ENCODE measurements at regions not wholly inside any gene's neighbourhood (a gene's known extent, or its start where the extent isn't known, plus 50 kb on each side); places are given as distances from the start of the nearest gene placed in this dataset.

DNA sequence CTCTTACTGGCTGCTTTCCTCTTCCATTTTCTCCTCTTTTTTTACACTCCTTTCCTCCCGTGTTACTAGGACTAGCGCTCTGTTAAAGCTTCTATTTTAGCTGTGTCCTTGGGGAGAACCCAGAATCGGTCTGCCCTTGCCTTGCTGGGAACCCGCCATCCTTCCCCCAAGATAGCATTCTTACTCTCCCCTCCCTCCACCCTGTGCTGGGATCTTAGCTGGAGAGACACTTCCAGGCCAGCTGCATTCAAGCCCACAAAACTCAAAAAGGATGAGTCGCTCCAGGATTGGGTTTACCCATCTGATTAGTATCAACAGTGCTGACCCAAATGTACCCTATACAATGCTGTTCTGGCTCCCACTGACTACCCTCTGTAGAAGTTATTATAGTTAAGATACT is 200.5 kb upstream of the ASIC2 start:
- no peak for TF ChIP-seq MXI1 (IDR thresholded peaks at IDR 0.05; ENCODE audit: low read depth, low read length)
- TF ChIP-seq, protein P1, sequence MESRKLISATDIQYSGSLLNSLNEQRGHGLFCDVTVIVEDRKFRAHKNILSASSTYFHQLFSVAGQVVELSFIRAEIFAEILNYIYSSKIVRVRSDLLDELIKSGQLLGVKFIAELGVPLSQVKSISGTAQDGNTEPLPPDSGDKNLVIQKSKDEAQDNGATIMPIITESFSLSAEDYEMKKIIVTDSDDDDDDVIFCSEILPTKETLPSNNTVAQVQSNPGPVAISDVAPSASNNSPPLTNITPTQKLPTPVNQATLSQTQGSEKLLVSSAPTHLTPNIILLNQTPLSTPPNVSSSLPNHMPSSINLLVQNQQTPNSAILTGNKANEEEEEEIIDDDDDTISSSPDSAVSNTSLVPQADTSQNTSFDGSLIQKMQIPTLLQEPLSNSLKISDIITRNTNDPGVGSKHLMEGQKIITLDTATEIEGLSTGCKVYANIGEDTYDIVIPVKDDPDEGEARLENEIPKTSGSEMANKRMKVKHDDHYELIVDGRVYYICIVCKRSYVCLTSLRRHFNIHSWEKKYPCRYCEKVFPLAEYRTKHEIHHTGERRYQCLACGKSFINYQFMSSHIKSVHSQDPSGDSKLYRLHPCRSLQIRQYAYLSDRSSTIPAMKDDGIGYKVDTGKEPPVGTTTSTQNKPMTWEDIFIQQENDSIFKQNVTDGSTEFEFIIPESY (IDR thresholded peaks at IDR 0.05) = no peak
- TF ChIP-seq POLR2A (IDR thresholded peaks at IDR 0.05; ENCODE audit: low read depth, low read length) = no peak
- TF ChIP-seq SPI1 (IDR thresholded peaks at IDR 0.05; ENCODE audit: borderline replicate concordance, insufficient read depth, low read depth, low read length) = no peak
- TF ChIP-seq TAF1 (IDR thresholded peaks at IDR 0.05; ENCODE audit: borderline replicate concordance, low read depth, low read length) = no peak

Data from GM12878 (cell line).